ENCODE measurements at regions not wholly inside any gene's neighbourhood (a gene's known extent, or its start where the extent isn't known, plus 50 kb on each side); places are given as distances from the start of the nearest gene placed in this dataset.

DNA sequence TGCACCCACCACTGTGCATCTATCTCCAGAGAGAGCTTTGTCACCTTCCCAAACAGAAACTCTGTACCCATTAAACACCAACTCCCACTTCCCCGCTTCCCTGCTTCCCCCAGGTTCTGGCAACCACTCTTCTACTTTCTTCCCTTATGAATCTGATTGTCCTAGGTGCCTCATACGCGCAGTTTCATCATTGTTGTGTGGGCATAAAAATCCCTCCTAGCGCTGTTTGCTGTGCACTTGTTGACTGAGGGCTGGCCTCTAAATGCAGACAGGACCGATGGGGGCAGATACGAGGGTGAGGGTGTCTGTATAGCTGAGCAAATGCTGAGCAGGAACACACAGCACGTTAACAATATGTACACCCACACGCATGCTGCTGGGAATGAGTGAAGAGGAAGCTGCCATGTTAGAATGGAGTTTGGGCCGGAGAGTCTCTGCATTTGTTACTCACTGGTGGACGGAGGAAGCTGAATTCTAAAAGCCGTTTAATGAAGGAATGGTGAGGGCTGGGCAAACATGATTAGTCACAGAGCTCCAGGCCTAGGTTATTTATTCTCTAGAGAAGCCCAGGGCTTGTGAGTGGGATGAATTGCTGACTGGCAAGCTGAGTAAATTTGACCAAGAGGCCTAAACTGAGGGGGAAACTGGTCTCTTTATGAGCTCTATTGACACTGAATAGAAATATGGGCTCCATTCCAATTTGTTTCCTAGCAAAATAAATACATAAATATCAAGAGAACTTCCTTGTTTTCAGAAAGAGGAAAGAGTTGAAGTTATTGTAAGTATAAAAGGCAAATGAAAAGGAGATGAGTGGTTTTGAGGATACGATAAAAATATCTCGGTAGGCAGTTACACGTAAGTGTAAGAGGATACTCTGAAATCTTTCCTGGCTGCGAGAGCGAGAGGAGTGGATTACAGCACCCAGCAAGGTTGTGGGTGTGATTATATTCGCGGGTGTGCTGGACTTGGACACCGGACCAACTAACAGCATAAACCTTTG, 95.9 kb upstream of the RPS6KA3 start:
- Histone ChIP-seq H3K79me2 (ENCODE audit: insufficient read depth, low read length) (no peaks in the 10 kb centered on the region), H3K9me3 (ENCODE audit: control insufficient read depth in 1 of 2, insufficient read depth in 1 of 2, low read depth in 1 of 2, low read length in 2 of 2) (no peaks in the 10 kb centered on the region), H2AFZ (ENCODE audit: low read depth, low read length, poor library complexity, severe bottlenecking) (no peak overlapping the region), H3K36me3 (ENCODE audit: control insufficient read depth in 1 of 2, insufficient read depth in 2 of 2, low read length in 2 of 2) (no peaks in the 10 kb centered on the region), H3K27ac (ENCODE audit: low read depth, low read length) (no peak overlapping the region), H3K4me3 (replicated peaks in 1 of 2; ENCODE audit: low read depth in 1 of 2, low read length in 2 of 2) (no peak overlapping the region), H3K9me2 (ENCODE audit: insufficient read depth) (no peaks in the 10 kb centered on the region), H3K4me2 (ENCODE audit: low read length) (no peak overlapping the region), H3K27me3 (ENCODE audit: insufficient read depth, low read length) (no peaks in the 10 kb centered on the region), H3K9ac (ENCODE audit: low read length) (no peak overlapping the region), H3K4me1 (ENCODE audit: control insufficient read depth in 1 of 2, insufficient read depth in 2 of 2, low read length in 2 of 2) (no peaks in the 10 kb centered on the region), H4K20me1 (ENCODE audit: insufficient read depth) (no peaks in the 10 kb centered on the region)
- ATAC-seq: no peak
- intact Hi-C loops (cut with micrococcal nuclease): no loop called here
- ChIA-PET RAD21 (ENCODE audit: low non-redundant PET in 1 of 2, low total read pairs in 2 of 2, uncharacterized antibody in 2 of 2, unreplicated experiment in 2 of 2) (no interaction called here), CTCF (no interaction called here), POLR2A (no interaction called here)
- no peak for TF ChIP-seq JUND (IDR thresholded peaks at IDR 0.05)
- TF ChIP-seq, protein P1, sequence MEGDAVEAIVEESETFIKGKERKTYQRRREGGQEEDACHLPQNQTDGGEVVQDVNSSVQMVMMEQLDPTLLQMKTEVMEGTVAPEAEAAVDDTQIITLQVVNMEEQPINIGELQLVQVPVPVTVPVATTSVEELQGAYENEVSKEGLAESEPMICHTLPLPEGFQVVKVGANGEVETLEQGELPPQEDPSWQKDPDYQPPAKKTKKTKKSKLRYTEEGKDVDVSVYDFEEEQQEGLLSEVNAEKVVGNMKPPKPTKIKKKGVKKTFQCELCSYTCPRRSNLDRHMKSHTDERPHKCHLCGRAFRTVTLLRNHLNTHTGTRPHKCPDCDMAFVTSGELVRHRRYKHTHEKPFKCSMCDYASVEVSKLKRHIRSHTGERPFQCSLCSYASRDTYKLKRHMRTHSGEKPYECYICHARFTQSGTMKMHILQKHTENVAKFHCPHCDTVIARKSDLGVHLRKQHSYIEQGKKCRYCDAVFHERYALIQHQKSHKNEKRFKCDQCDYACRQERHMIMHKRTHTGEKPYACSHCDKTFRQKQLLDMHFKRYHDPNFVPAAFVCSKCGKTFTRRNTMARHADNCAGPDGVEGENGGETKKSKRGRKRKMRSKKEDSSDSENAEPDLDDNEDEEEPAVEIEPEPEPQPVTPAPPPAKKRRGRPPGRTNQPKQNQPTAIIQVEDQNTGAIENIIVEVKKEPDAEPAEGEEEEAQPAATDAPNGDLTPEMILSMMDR (IDR thresholded peaks at IDR 0.05 in 2 of 3, conservative IDR thresholded peaks at IDR 0.05 in 1 of 3; ENCODE audit: borderline replicate concordance in 1 of 3, insufficient read depth in 1 of 3, low read depth in 2 of 3, low read length in 2 of 3): no peak
- TF ChIP-seq POLR2A (IDR thresholded peaks at IDR 0.05; ENCODE audit: borderline replicate concordance, extremely low read depth, insufficient read depth, insufficient read length): no peak
- TF ChIP-seq FOSL1 (IDR thresholded peaks at IDR 0.05; ENCODE audit: low read depth): no peak
- TF ChIP-seq CBX3 (IDR thresholded peaks at IDR 0.05; ENCODE audit: low read depth): no peak
- TF ChIP-seq ELF1 (IDR thresholded peaks at IDR 0.05; ENCODE audit: borderline replicate concordance, low read depth): no peak
- TF ChIP-seq SIN3A (IDR thresholded peaks at IDR 0.05; ENCODE audit: low read depth): no peak
- TF ChIP-seq EZH2 (IDR thresholded peaks at IDR 0.05): no peak
- no peak for TF ChIP-seq ZNF274 (IDR thresholded peaks at IDR 0.05; ENCODE audit: low read depth, low read length)
- TF ChIP-seq SRF (IDR thresholded peaks at IDR 0.05; ENCODE audit: low read depth): no peak
- no TSS peak for BruUV-seq (replicated peaks)
- no peak for DNase-seq (ENCODE audit: low read depth, low spot score)
